D721Med (cell line): ENCODE measurements at regions not wholly inside any gene's neighbourhood (a gene's known extent, or its start where the extent isn't known, plus 50 kb on each side); places are given as distances from the start of the nearest gene placed in this dataset.
"Not testable (repeated sequence)": the region's sequence is repeated elsewhere in the genome, so short reads cannot be mapped to it uniquely, and the experiment has no call there.

ENCODE experiments used
- DNase-seq: peaks from one replicate; pipeline ENCODE4 v3.0.0; 2011; ENCODE audit warnings: low spot score; ENCODE audit not compliant: insufficient read length
- FAIRE-seq: peaks from 2 replicates; lab custom pipeline; 2011; peaks lifted over from hg19 to GRCh38; lab: Jason Lieb, UNC
- CTCF ChIP-seq: IDR thresholded peaks from 2 replicates; pipeline ENCODE4 v1.5.1; 2012; ENCODE audit warnings: mild to moderate bottlenecking, control low read depth; ENCODE audit not compliant: insufficient read depth; ENCODE audit errors: missing control alignments

GRCh38 chr3:152209776-152210175, 59.0 kb upstream of the MBNL1 start:
- no peak for TF ChIP-seq CTCF
- FAIRE-seq = no peak
- no peak for DNase-seq

- no peak for DNase-seq
- FAIRE-seq = no peak
- TF ChIP-seq CTCF = no peak
Measured at GRCh38 chr3:152210697-152211096, 58.0 kb upstream of the MBNL1 start.

- FAIRE-seq = no peak
- TF ChIP-seq CTCF = no peak
- DNase-seq = no peak
Measured at GRCh38 chr3:152211655-152212054, 57.1 kb upstream of the MBNL1 start.

- no peak for TF ChIP-seq CTCF
- DNase-seq = no peak
- FAIRE-seq = no peak
Measured at GRCh38 chr3:152213203-152213602, 55.5 kb upstream of the MBNL1 start.

- no peak for DNase-seq
- no peak for TF ChIP-seq CTCF
- FAIRE-seq = no peak
Measured at GRCh38 chr3:152213938-152214337, 54.8 kb upstream of the MBNL1 start.

- not testable (repeated sequence) for FAIRE-seq, DNase-seq
Measured at GRCh38 chr3:152216960-152217865, 51.5 kb upstream of the MBNL1 start.

- FAIRE-seq = no peak
- no peak for DNase-seq
- TF ChIP-seq CTCF = no peak
Measured at GRCh38 chr3:152218602-152219001, 50.1 kb upstream of the MBNL1 start.
